ENCODE measurements at regions not wholly inside any gene's neighbourhood (a gene's known extent, or its start where the extent isn't known, plus 50 kb on each side); places are given as distances from the start of the nearest gene placed in this dataset.
A peak's percentile ranks its signal among the peaks of the same experiment; 100 is the strongest.
"Not testable (repeated sequence)": the region's sequence is repeated elsewhere in the genome, so short reads cannot be mapped to it uniquely, and the experiment has no call there.

DNA sequence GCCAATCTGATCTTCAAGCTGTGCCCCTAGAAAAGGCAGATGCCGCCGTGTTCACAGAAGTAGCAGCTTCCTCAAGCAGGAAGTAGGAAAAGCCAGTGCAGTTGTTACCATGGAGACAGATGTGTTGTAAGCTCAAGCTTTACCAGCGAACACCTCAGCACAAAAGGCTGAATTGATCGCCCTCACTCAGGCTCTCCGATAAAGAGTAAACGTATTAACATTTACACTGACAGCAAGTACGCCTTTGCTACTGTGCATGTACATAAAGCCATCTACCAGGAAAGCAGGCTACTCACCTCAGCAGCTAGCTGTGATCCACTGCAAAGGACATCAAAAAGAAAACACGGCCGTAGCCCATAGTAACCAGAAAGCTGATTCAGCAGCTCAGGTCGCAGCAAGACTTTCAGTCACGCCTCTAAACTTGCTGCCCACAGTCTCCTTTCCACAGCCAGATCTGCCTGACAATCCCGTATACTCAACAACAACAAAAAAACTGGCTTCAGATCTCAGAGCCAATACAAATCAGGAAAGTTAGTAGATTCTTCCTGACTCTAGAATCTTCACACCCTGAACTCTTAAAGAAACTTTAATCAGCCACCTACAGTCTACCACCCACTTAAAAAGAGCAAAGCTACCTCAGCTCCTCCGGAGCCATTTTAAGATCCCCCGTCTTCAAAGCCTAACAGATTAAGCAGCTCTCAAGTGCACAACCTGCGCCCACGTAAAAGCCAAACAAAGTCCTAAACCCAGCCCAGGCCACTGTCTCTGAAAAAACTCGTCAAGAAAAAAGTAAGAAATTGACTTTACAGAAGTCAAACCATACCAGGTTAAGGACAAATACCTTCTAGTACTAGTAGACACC lies 160.0 kb downstream of the DEFB131A start:
- DNase-seq (ENCODE audit: low read depth in 4 of 4, low spot score in 1 of 4), result peak in 1 of 4 experiments; percentile 19

DNA sequence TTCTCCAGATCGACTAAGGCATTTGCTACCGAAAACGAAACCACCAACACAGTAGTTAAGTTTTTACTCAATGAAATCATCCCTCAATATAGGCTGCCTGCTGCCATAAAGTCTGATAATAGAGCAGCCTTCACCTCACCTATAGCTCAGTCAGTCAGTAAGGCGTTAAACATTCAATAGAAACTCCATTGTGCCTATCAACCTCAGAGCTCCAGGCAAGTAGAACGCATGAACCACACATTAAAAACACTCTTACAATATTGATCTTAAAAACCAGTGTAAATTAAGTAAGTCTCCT lies 160.6 kb downstream of the DEFB131A start:
- not testable (repeated sequence) for DNase-seq (ENCODE audit: low read depth in 4 of 4, low spot score in 1 of 4)

DNA sequence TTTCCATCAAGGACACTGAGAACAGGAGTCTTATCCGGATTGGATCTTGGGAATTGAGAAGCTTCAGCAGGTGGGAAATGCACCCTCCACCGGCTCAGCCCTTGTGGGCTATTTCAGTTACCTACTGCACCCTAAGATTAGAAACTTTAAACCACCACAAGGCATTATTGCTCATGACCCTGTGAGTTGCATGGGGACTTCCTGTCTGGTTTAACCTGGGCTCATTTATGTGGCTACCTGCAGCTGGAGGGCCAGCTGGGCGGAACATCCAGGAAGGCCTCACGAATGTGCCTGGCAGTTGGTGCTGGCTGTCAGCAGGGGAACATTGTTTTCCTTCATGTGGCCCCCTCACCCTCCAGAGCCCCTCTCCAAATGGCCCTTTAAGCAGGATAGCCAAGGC lies 164.1 kb downstream of the DEFB131A start:
- no peak for DNase-seq (ENCODE audit: low read depth in 4 of 4, low spot score in 1 of 4)

DNA sequence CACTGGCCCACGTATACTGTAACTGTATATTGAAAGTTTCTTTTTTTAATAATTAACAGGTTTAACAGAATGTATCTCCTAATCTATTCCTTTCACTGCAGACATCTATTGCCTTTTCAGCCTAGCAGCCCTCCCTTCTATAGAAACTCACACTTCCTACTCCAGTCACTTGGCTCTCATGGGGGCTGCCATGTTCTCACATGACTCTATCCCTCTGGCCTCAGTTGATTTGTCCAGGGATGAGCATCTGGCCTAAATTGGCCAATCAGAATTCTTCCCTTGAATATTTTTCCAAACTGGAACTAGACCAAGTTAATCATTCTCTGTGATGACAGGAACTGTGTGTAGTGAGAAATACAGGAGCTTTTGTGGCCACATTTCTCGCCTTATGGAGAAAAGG lies 166.1 kb downstream of the DEFB131A start:
- not testable (repeated sequence) for DNase-seq (ENCODE audit: low read depth in 4 of 4, low spot score in 1 of 4)

DNA sequence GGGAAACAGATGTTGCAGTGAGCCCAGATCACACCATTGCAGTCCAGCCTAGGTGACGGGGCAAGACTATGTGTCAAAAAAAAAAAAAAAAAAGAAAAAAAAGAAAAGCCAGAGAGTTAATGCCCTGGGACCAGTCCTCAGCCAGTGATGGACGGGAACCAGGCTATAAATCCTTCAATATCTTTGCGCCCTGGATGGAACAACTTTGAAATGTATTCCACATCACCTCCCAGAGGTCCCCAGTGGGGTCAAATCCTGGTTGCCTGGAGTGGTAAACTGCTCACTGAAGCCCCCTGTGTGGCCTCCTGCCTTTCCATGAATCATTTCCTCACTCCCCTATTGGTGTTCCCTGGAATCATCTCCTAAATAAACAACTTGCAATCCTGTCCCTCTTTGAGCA lies 166.9 kb downstream of the DEFB131A start:
- DNase-seq (ENCODE audit: low read depth in 4 of 4, low spot score in 1 of 4), result no peak

DNA sequence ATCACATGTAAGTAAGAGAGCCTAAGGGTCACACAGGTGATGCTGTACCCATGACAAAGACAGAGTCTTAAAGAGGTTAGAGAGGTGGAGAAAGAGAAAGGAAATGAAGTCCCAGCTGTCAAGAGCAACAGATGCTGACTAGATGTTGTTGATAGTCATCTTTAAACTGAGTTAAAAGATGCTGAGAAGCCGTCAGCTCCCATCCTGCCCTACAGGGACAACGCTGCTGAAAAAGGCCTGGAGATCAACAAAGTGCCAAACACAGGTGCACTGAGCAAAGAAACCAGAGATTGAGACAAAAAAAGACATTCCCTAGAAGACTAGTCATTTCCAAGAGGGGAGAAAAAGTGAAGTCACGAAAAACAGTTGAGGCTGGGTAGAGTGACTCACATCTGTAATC lies 145.0 kb upstream of the DRD5 start:
- not testable (repeated sequence) for DNase-seq (ENCODE audit: low read depth in 4 of 4, low spot score in 1 of 4)

DNA sequence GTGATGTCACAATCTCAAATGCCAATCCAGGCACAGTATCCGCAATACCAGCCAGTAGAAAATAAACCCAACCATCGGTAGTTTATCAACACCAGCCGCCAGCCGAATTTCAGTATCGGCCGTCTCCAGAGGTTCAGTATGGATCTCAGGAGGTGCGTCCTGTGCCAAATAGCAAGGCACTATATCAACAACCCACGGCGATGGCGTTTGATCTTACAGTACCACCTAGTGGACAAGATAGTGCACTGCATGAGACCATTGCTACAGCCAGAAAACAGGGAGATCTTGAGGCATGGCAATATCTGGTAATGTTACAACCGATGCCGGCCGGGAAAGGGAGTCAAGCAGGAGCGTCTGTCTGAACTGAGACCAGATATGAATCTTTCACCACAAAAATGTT lies 121.8 kb upstream of the DRD5 start:
- DNase-seq (ENCODE audit: low read depth in 4 of 4, low spot score in 1 of 4), result not testable (repeated sequence)

DNA sequence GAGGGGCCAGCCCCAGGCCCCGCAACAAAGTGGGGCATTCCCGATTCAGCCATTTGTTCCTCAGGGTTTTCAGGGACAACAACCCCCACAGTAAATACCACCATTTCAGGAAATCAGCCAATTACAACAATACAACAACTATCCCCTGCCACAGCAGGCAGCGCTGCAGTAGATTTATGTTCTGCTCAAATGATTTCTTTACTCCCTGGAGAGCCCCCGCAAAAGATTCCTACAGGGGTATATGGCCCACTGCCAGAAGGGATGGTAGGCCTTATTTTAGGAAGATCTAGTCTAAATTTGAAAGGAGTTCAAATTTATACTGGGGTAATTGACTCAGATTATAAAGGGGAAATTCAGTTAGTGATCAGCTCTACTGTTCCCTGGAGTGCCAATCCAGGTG lies 120.5 kb upstream of the DRD5 start:
- DNase-seq (ENCODE audit: low read depth in 4 of 4, low spot score in 1 of 4), result not testable (repeated sequence)

DNA sequence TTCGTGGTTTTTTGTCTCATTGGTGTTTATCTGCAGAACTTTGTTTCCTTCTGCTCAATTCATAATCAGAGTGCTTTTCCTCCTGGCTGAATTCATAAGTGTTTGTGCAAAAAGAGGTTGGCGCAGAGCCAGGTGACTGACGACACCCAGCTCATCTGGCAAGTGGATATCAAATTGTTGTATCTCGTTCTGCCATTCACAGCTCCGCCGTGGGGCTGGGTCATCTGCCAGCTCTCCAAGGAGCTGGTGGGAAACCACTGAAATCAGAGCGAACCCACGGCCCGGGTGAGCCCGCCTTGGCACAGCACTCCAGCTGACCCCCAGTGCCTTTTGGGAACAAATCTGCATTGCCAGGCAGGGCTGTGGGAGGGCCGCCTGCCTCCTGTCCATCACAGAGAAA lies 110.7 kb upstream of the DRD5 start:
- DNase-seq (ENCODE audit: low read depth in 4 of 4, low spot score in 1 of 4), result not testable (repeated sequence)

DNA sequence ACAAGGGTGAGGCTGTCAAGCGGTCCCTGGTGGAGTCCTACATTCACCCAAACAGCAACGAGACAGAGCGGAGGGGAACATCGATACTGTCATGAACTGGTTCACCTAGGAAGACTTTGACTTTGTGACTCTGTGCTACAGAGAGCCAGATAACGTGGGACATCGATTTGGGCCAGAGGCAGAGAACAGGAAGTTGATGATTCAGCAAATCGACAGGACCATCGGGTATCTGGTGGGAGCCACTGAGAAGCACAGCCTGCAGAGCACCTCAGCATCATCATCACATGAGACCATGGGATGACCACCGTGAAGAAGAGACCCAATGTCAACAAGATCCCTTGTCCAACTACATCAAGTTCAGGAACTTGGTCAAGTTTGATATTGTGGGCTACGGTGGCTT lies 104.1 kb upstream of the DRD5 start:
- DNase-seq (ENCODE audit: low read depth in 4 of 4, low spot score in 1 of 4), result not testable (repeated sequence)

DNA sequence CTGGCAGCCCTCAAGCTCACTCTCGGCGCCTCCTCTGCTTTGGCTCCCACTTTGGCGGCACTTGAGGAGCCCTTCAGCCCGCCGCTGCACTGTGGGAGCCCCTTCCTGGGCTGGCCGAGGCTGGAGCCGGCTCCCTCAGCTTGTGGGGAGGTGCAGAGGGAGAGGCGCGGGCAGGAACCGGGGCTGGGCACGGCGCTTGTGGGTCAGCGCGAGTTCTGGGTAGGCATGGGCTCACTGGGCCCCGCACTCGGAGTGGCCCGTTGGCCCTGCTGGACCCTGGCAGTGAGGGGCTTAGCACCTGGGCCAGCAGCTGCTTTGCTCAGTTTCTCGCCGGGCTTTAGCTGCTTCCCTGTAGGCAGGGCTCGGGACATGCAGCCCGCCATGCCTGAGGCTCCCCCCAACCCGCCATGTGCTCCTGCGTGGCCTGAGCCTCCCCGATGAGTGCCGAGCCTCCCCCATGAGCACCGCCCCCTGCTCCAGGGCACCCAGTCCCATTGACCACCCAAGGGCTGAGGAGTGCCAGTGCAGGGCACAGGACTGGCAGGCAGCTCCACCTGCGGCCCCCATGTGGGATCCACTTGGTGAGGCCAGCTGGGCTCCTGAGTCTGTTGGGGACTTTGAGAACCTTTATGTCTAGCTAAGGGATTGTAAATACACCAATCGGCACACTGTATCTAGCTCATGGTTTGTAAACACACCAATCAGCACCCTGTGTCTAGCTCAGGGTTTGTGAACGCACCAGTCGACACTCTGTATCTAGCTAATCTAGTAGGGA lies 101.5 kb upstream of the DRD5 start:
- DNase-seq (ENCODE audit: low read depth in 4 of 4, low spot score in 1 of 4), result no peak

DNA sequence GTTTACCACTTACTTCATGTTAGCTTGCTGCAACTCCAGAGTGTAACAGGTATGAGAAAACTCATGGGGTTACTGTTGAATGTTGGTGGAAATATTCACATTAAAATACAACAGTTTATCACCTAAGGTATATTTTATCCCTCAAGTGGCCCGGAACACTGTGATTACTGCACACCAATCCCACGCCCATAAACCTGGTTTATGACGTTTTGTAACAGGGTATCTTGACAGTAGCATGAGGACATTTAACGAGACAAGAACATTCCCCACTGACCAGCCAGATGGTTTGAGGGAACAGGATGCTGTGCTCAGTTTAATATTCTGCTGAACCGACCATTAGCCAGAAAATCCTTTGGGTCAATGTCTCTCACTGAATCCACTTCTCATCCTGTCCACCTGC lies 98.3 kb upstream of the DRD5 start:
- DNase-seq (ENCODE audit: low read depth in 4 of 4, low spot score in 1 of 4), result not testable (repeated sequence)

DNA sequence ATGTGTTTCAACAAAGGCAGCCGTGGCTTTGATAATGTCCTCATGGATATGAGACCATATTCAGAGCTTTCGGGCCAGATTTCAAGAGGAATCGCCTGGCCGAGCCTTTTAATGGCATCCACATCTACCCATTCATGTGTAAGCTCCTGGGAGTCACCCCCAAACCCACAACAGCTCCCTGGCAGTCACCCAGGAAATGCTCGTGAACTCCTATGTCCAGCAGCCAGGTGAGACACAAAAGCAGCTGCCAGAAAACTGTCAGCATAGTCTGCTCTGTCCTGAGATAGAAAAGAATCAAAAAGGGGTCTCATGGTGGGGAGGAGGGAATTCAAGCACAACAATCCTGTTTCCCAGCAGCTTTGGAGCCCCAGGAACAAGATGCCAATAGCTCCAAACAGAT lies 96.4 kb upstream of the DRD5 start:
- not testable (repeated sequence) for DNase-seq (ENCODE audit: low read depth in 4 of 4, low spot score in 1 of 4)

DNA sequence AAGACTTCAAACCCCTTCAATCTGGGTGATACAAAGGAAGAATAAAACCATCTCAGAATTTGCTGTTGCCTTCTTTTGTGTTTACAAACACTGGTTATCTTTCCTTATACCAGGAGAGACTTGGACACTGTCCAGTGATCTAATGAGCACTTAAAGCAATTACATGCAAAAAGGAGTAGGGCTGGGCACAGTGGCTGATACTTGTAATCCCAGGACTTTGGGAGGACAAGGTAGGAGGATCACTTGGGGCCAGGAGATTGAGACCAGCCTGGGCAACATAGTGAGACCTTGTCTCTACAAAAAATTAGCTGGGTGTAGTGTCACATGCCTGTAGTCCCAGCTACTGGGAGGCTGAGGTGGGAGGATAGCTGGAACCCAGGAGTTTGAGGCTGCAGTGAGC lies 95.7 kb upstream of the DRD5 start:
- no peak for DNase-seq (ENCODE audit: low read depth in 4 of 4, low spot score in 1 of 4)

DNA sequence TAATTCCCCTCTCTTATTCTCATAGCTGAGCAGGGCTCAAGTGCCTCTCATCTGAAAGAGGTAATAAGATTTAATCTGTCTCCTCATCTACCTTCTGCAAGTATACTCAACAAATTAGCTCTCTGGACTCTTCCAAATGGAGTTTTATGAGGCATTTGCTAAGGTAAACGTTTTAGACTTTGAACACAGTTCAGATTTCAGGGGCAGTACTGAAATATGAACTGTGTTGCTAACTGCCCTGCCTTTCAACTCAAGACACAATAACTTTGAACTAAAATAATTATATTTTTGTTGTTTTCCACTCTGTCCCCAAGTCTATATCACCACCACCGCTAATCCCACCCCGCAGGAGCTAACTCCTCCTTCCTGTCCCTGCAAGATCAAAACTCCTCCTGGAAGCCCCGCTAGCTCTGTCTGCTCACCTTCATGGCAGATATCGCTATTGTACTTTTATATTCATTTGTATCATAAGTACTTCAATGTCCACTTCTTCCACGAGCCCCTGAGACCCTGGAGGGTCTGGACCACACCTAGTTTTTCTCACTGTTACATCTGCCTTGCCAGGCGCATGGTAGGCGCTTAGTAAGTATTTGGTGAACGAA lies 90.7 kb upstream of the DRD5 start:
- DNase-seq (ENCODE audit: low read depth in 4 of 4, low spot score in 1 of 4), result not testable (repeated sequence)

DNA sequence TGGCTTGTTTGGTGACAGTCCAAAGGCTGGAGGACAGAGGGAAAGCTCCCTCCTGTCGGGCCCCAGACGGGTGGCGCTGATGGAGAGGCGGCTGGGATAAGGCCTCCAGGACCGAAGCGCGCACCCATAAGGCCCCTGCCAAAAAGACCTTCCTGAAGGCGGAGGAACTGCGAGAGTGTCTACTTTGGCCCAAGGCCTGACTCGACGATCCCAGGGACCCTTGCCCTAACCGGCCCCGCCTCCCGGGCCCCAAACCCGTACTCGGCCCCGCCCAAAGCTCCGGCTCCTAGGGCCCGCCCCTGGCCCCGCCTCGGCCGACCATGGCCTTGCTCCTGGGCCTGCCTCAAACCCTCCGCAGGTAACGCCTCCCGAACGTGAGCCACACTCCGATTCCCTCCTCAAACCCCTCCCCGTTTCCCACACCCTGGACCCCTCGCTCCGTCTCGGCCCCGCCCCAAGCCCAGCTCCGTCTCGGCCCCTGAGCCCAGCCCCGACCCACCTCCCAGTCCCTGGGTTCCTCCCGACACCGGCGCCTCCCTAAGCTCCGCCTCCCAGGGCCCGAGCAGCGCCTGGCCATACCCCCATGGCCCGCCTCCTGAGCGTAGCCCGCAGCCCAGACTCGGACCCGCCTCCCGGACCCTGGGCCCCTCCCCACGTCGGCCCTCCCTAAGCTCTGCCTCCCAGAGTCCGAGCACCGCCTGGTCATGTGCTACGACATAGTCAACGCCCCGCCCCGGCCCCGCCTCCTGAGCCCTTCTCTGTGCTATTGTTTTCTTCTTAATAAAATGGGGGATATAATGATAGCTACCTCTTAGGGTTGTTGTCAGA lies 90.0 kb upstream of the DRD5 start:
- DNase-seq (ENCODE audit: low read depth in 4 of 4, low spot score in 1 of 4), result peak; percentile 52 to 86 (median 76)

DNA sequence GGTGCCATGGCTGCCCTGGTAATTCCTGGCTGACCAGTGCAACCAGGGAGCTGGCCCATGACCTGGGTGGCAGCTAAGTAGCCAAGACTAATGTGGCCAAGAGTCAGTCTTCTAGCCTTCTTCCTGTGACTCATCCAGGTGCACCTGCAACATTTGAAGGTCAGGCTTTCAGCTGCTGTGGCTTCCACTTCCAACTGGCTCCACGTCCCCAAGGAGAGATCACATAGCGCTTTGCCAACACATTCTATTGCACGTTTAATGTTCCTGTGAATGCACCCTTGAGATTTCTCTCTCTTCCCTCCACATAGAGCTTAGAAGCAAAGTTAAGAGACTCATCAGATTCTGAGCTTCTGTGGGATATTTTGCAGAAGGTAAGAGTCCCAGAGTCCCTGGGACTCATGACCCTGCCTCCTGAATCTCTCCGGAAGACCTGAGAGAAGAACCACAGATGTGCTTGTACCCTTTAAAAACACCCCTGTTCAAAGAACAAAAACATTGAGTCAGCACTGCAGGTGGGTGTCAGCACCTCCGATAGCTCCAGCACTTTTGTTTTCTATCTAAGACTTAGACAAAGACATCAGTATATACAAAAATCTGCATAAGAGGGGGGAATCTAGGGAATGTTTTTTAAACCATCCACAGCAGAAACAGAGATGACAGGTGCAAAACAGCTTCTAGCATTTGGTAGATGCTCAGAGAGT lies 88.5 kb upstream of the DRD5 start:
- DNase-seq (ENCODE audit: low read depth in 4 of 4, low spot score in 1 of 4), result not testable (repeated sequence)

DNA sequence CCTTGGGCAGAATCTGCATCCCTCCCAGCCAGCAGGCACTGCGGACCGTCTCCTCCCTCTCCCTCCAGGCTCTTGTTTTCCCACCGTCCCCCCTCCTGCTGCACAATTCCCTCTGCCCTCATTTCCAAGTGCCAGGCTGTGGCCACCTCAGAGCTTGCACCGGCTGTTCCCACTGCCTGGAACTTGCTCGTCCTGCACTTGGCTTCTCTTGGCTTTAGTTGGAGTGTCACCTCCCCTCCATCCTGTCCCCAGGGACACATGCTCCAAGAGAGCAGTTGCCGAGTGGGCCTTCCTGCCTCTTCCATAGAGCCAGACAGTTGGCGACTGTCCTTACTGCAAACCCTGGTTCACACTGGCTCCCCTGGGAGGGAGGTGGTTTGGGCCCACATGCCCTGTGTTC lies 87.0 kb upstream of the DRD5 start:
- DNase-seq (ENCODE audit: low read depth in 4 of 4, low spot score in 1 of 4), result not testable (repeated sequence)

DNA sequence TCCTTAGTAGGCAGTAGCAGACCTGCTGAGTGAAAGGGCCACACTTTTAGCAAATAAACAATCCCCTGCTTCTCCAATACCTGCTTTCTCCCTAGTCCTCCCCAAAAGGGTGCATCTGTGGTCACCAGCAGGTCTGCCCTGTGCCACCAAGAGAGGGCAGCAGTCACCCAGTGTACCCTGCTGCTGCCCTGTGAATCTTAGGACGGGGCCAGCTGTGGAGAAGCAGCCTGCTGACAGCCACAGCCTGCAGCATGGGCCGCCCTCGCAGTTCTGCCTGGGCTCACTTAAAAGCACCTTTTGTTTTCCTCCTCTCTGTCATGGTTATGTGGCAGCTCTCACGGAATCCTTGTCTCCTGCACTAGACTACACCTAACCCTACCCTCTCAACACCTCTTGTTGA lies 85.4 kb upstream of the DRD5 start:
- not testable (repeated sequence) for DNase-seq (ENCODE audit: low read depth in 4 of 4, low spot score in 1 of 4)

DNA sequence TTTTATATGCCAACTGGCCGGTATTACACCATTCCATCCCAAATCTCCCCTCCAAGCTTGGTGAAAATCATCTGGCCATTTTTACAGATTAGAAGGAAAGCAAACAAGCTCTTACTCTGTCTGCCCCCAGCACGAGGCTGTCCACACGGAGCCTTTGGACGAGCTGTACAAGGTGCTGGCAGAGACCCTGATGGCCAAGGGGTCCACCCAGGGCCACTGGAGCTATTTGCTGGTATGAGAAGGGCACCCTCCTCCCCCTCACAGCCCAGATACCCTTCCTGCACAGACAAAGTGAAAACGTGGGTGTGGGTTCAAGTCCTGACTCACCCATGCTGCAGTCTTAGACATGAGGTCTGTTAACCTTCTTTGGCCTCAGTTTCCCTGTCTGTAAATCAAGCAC lies 84.9 kb upstream of the DRD5 start:
- DNase-seq (ENCODE audit: low read depth in 4 of 4, low spot score in 1 of 4), result not testable (repeated sequence)

DNA sequence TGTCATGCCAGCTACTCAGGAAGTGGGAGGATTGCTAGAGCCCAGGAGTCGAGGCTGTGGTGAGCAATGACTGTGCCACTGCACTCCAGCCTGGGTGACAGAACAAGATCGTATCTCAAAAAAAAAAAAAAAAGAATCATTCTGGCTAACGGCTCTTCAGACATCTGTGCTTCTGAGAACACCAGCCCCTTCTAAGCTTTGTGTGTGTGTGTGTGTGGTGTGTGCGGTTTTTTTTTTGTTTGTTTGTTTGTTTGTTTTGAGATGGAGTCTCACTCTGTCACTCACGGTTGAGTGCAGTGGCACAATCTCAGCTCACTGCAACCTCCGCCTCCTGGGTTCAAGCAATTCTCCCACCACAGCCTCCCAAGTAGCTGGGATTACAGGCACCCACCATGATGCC lies 79.4 kb upstream of the DRD5 start:
- DNase-seq (ENCODE audit: low read depth in 4 of 4, low spot score in 1 of 4), result not testable (repeated sequence)
